Mammary epithelial cell (primary cell): ENCODE measurements at regions not wholly inside any gene's neighbourhood (a gene's known extent, or its start where the extent isn't known, plus 50 kb on each side); places are given as distances from the start of the nearest gene placed in this dataset.

ENCODE experiments used
- EZH2 ChIP-seq: IDR thresholded peaks from 2 replicates; pipeline ENCODE4 v1.6.1; 2012; ENCODE audit warnings: low read length, inconsistent platforms, borderline replicate concordance
- TF ChIP-seq, protein P1 (sequence below), 2 donors: IDR thresholded peaks in 1 of 2; conservative IDR thresholded peaks in 1 of 2; 2 replicates each; pipeline ENCODE4 v1.5.1; 2011 to 2012; ENCODE audit warnings: inconsistent platforms in 2 of 2, low read length in 2 of 2, mild to moderate bottlenecking in 2 of 2, control low read depth in 1 of 2, low read depth in 1 of 2; ENCODE audit not compliant: insufficient read depth in 1 of 2; ENCODE audit errors: extremely low read depth in 1 of 2

DNA sequence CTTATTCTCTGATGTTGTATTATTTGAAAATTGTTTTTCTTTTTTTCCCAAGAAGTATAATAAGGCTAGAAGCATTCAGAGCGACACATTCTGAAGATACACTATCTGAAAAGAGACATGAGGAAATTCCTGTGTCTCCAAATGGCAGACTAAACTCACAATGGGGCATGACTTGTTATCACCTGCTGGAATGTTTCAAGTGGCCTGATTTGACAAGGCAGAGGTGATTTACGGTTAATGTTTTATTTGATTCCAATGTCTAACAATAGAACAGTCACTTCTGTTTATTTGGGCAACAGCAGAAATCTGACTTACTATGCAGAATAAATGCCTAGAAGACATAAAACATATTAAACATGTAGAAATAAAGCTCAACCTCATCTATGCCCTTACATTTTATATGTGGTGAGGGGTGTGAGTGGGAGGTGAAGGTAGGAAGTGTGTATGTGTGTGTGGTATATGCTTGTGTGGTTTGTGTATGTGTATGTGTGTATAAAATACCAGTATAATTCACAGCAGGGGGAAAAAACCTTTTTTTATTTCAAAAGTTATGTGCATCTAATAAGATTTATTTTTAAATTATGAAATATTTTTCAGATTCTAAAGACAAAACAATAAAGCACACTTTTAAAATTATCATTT lies 1051.7 kb downstream of the ROBO2 start:
- TF ChIP-seq, protein P1, sequence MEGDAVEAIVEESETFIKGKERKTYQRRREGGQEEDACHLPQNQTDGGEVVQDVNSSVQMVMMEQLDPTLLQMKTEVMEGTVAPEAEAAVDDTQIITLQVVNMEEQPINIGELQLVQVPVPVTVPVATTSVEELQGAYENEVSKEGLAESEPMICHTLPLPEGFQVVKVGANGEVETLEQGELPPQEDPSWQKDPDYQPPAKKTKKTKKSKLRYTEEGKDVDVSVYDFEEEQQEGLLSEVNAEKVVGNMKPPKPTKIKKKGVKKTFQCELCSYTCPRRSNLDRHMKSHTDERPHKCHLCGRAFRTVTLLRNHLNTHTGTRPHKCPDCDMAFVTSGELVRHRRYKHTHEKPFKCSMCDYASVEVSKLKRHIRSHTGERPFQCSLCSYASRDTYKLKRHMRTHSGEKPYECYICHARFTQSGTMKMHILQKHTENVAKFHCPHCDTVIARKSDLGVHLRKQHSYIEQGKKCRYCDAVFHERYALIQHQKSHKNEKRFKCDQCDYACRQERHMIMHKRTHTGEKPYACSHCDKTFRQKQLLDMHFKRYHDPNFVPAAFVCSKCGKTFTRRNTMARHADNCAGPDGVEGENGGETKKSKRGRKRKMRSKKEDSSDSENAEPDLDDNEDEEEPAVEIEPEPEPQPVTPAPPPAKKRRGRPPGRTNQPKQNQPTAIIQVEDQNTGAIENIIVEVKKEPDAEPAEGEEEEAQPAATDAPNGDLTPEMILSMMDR (conservative IDR thresholded peaks at IDR 0.05 in 1 of 2, IDR thresholded peaks at IDR 0.05 in 1 of 2; ENCODE audit: extremely low read depth in 1 of 2, insufficient read depth in 1 of 2, low read depth in 1 of 2, low read length in 2 of 2) = no peak
- TF ChIP-seq EZH2 = no peak
